GM21390 (cell line): ENCODE measurements at regions not wholly inside any gene's neighbourhood (a gene's known extent, or its start where the extent isn't known, plus 50 kb on each side); places are given as distances from the start of the nearest gene placed in this dataset.

Experiments used
- ATAC-seq: cut with Tn5 transposase; IDR thresholded peaks from one replicate; pipeline ENCODE4 v1.9.1; 2021; ENCODE audit not compliant: unreplicated experiment

GRCh38 chr10:83248106-83248631 lies 891.1 kb upstream of the GHITM start:
- ATAC-seq: no peak

- ATAC-seq: no peak
Observed at GRCh38 chr10:83250396-83250795, 888.9 kb upstream of the GHITM start.

GRCh38 chr10:83252169-83252568 lies 887.1 kb upstream of the GHITM start:
- no peak for ATAC-seq

GRCh38 chr10:83252596-83252995 lies 886.7 kb upstream of the GHITM start:
- no peak for ATAC-seq

- ATAC-seq: no peak
Observed at GRCh38 chr10:83253011-83253671, 886.2 kb upstream of the GHITM start.

- ATAC-seq: no peak
Observed at GRCh38 chr10:83254698-83255097, 884.6 kb upstream of the GHITM start.

- ATAC-seq: no peak
Observed at GRCh38 chr10:83262434-83262833, 876.9 kb upstream of the GHITM start.

GRCh38 chr10:83272666-83273434 lies 866.5 kb upstream of the GHITM start:
- no peak for ATAC-seq

GRCh38 chr10:83274088-83274487 lies 865.2 kb upstream of the GHITM start:
- no peak for ATAC-seq

GRCh38 chr10:83276971-83277370 lies 862.3 kb upstream of the GHITM start:
- no peak for ATAC-seq

- ATAC-seq: no peak
Observed at GRCh38 chr10:83283151-83283550, 856.2 kb upstream of the GHITM start.

- no peak for ATAC-seq
Observed at GRCh38 chr10:83287374-83287773, 851.9 kb upstream of the GHITM start.

GRCh38 chr10:83289373-83289772 lies 849.9 kb upstream of the GHITM start:
- ATAC-seq: no peak

GRCh38 chr10:83289948-83290347 lies 849.4 kb upstream of the GHITM start:
- no peak for ATAC-seq

- ATAC-seq: no peak
Observed at GRCh38 chr10:83301732-83302131, 837.6 kb upstream of the GHITM start.

GRCh38 chr10:83302623-83303022 lies 836.7 kb upstream of the GHITM start:
- no peak for ATAC-seq

GRCh38 chr10:83310688-83311087 lies 828.6 kb upstream of the GHITM start:
- ATAC-seq: no peak

- no peak for ATAC-seq
Observed at GRCh38 chr10:83312570-83312969, 826.7 kb upstream of the GHITM start.

- ATAC-seq: no peak
Observed at GRCh38 chr10:83332690-83333089, 806.6 kb upstream of the GHITM start.

GRCh38 chr10:83333566-83333965 lies 805.7 kb upstream of the GHITM start:
- no peak for ATAC-seq

GRCh38 chr10:83343676-83344075 lies 795.6 kb upstream of the GHITM start:
- ATAC-seq: no peak

GRCh38 chr10:83346266-83346910 lies 792.9 kb upstream of the GHITM start:
- no peak for ATAC-seq
